Testis (tissue), 2 donors: ENCODE measurements at regions not wholly inside any gene's neighbourhood (a gene's known extent, or its start where the extent isn't known, plus 50 kb on each side); places are given as distances from the start of the nearest gene placed in this dataset.

ENCODE experiments used
- DNase-seq: peaks from one replicate; pipeline ENCODE4 v3.0.0-alpha.2; 2019
- H3K27ac ChIP-seq, 2 donors: fragments of 200-600 bp; sonication (generic); one replicate each; pipeline ENCODE4 v1.5.1; 2019
- H3K27me3 ChIP-seq: fragments of 200-600 bp; sonication (generic); one replicate; pipeline ENCODE4 v1.5.1; 2019
- H3K36me3 ChIP-seq: fragments of 200-600 bp; sonication (generic); one replicate; pipeline ENCODE4 v1.5.1; 2017; ENCODE audit warnings: low read depth; ENCODE audit errors: missing control alignments
- H3K4me1 ChIP-seq: fragments of 200-600 bp; sonication (generic); one replicate; pipeline ENCODE4 v1.5.1; 2019
- H3K4me3 ChIP-seq, 2 donors: fragments of 200-600 bp; sonication (generic); one replicate each; pipeline ENCODE4 v1.5.1; 2017 to 2019
- H3K9me3 ChIP-seq: fragments of 200-600 bp; sonication (generic); one replicate; pipeline ENCODE4 v1.5.1; 2017
- CTCF ChIP-seq, 3 experiments: fragments of 450-650 bp in 2 of 3; fragments of 200-600 bp in 1 of 3; sonication (generic) in 1 of 3; IDR thresholded peaks; one replicate each; pipeline ENCODE4 v1.5.1; 2016 to 2019; ENCODE audit warnings: antibody characterized with exemption in 3 of 3, mild to moderate bottlenecking in 2 of 3, moderate library complexity in 1 of 3
- POLR2A ChIP-seq: fragments of 450-650 bp; IDR thresholded peaks from one replicate; pipeline ENCODE4 v1.6.1; 2017; ENCODE audit warnings: antibody characterized with exemption, mild to moderate bottlenecking, moderate library complexity
- WGBS, 2 donors: methylation state at CpG; one replicate each; pipeline ENCODE4 v1.1.5; 2018; 5-methylcytosine and 5-hydroxymethylcytosine counted together
- intact Hi-C: fragments of 100-400 bp; cut with DNase I; formaldehyde crosslinking; loops from one replicate; pipeline ENCODE4 v1.15.1; 2023; ENCODE audit warnings: low total_unique reads

- Histone ChIP-seq H3K36me3 (no peaks in the 10 kb centered on the region), H3K27me3 (no peaks in the 10 kb centered on the region), H3K4me3 (no peak overlapping the region), H3K4me1 (no peaks in the 10 kb centered on the region), H3K9me3 (no peaks in the 10 kb centered on the region), H3K27ac (no peak overlapping the region)
- no peak for DNase-seq
- intact Hi-C loops = no loop called here
- TF ChIP-seq CTCF (IDR thresholded peaks at IDR 0.05) (no peak), POLR2A (no peak)
- WGBS, 2 donors = 90 to 94% methylated on average over 5 of the region's 5 CpGs
Observed at GRCh38 chr2:211067029-211067428, 510.6 kb downstream of the CPS1 start.

- no peaks in the 10 kb centered on the region for H3K36me3 ChIP-seq
- intact Hi-C loops = no loop called here
- 65 to 68% methylated on average over 6 of the region's 6 CpGs for WGBS, 2 donors
- H3K27ac ChIP-seq = no peak overlapping the region
- TF ChIP-seq CTCF (IDR thresholded peaks at IDR 0.05) (no peak), POLR2A (no peak)
- DNase-seq = no peak
- H3K9me3 ChIP-seq = no peaks in the 10 kb centered on the region
- no peaks in the 10 kb centered on the region for H3K4me1 ChIP-seq
- H3K27me3 ChIP-seq = no peaks in the 10 kb centered on the region
- no peak overlapping the region for H3K4me3 ChIP-seq
Observed at GRCh38 chr2:211068108-211068780, 511.8 kb downstream of the CPS1 start.

GRCh38 chr2:211070547-211070946 lies 514.1 kb downstream of the CPS1 start:
- H3K27ac ChIP-seq = no peak overlapping the region
- H3K36me3 ChIP-seq = no peaks in the 10 kb centered on the region
- 51 to 58% methylated on average over 3 of the region's 3 CpGs for WGBS, 2 donors
- no peak for DNase-seq
- H3K4me3 ChIP-seq = no peak overlapping the region
- no peaks in the 10 kb centered on the region for H3K9me3 ChIP-seq
- intact Hi-C loops = no loop called here
- TF ChIP-seq POLR2A = no peak
- TF ChIP-seq CTCF (IDR thresholded peaks at IDR 0.05) = no peak
- no peaks in the 10 kb centered on the region for H3K4me1 ChIP-seq
- H3K27me3 ChIP-seq = no peaks in the 10 kb centered on the region

- H3K27me3 ChIP-seq = no peaks in the 10 kb centered on the region
- H3K4me1 ChIP-seq = no peaks in the 10 kb centered on the region
- H3K9me3 ChIP-seq = no peaks in the 10 kb centered on the region
- no peak overlapping the region for H3K27ac ChIP-seq
- no peak overlapping the region for H3K4me3 ChIP-seq
- no peaks in the 10 kb centered on the region for H3K36me3 ChIP-seq
- DNase-seq = no peak
- TF ChIP-seq CTCF (IDR thresholded peaks at IDR 0.05) = no peak
- no peak for TF ChIP-seq POLR2A
- 39 to 46% methylated on average over 2 of the region's 2 CpGs for WGBS, 2 donors
- intact Hi-C loops = no loop called here
Observed at GRCh38 chr2:211077216-211077767, 520.9 kb downstream of the CPS1 start.

GRCh38 chr2:211084352-211084751 lies 528.0 kb downstream of the CPS1 start:
- Histone ChIP-seq H3K9me3 (no peaks in the 10 kb centered on the region), H3K27me3 (no peaks in the 10 kb centered on the region), H3K27ac (no peak overlapping the region), H3K4me1 (no peaks in the 10 kb centered on the region), H3K36me3 (no peaks in the 10 kb centered on the region), H3K4me3 (no peak overlapping the region)
- TF ChIP-seq POLR2A (no peak), CTCF (IDR thresholded peaks at IDR 0.05) (no peak)
- intact Hi-C loops = no loop called here
- 63 to 67% methylated on average over 2 of the region's 2 CpGs for WGBS, 2 donors
- DNase-seq = no peak
